AG08395 (cell line): ENCODE measurements at regions not wholly inside any gene's neighbourhood (a gene's known extent, or its start where the extent isn't known, plus 50 kb on each side); places are given as distances from the start of the nearest gene placed in this dataset.
"Not testable (repeated sequence)": the region's sequence is repeated elsewhere in the genome, so short reads cannot be mapped to it uniquely, and the experiment has no call there.

Experiments used
- DNase-seq: peaks from one replicate; pipeline ENCODE4 v3.0.0; 2012; ENCODE audit warnings: mixed read lengths, low spot score

- DNase-seq: no peak
Measured at GRCh38 chr19:29054886-29055675, 157.9 kb downstream of the UQCRFS1 start.

GRCh38 chr19:29048873-29049272 is 164.1 kb downstream of the UQCRFS1 start:
- DNase-seq: no peak

- DNase-seq: no peak
Measured at GRCh38 chr19:29045679-29046254, 167.2 kb downstream of the UQCRFS1 start.

GRCh38 chr19:29044037-29044436 is 168.9 kb downstream of the UQCRFS1 start:
- DNase-seq: no peak

GRCh38 chr19:29042450-29042849 is 170.5 kb downstream of the UQCRFS1 start:
- DNase-seq: no peak

- DNase-seq: no peak
Measured at GRCh38 chr19:29040951-29041350, 172.0 kb downstream of the UQCRFS1 start.

- no peak for DNase-seq
Measured at GRCh38 chr19:29040292-29040691, 172.7 kb downstream of the UQCRFS1 start.

GRCh38 chr19:29039036-29039435 is 173.9 kb downstream of the UQCRFS1 start:
- not testable (repeated sequence) for DNase-seq

- DNase-seq: no peak
Measured at GRCh38 chr19:29031216-29031615, 181.7 kb downstream of the UQCRFS1 start.

- DNase-seq: no peak
Measured at GRCh38 chr19:29029268-29029958, 183.5 kb downstream of the UQCRFS1 start.

GRCh38 chr19:29022599-29022998 is 190.4 kb downstream of the UQCRFS1 start:
- no peak for DNase-seq

- DNase-seq: no peak
Measured at GRCh38 chr19:29022165-29022564, 190.8 kb downstream of the UQCRFS1 start.

- no peak for DNase-seq
Measured at GRCh38 chr19:29021232-29021916, 191.6 kb downstream of the UQCRFS1 start.

- no peak for DNase-seq
Measured at GRCh38 chr19:29019403-29019802, 193.5 kb downstream of the UQCRFS1 start.

- DNase-seq: no peak
Measured at GRCh38 chr19:29018542-29018941, 194.4 kb downstream of the UQCRFS1 start.

- no peak for DNase-seq
Measured at GRCh38 chr19:29017788-29018187, 195.2 kb downstream of the UQCRFS1 start.

- DNase-seq: no peak
Measured at GRCh38 chr19:29016926-29017760, 195.8 kb downstream of the UQCRFS1 start.

GRCh38 chr19:29016353-29016752 is 196.6 kb downstream of the UQCRFS1 start:
- DNase-seq: no peak

GRCh38 chr19:29015569-29015968 is 197.4 kb downstream of the UQCRFS1 start:
- DNase-seq: no peak

GRCh38 chr19:29014857-29015436 is 198.0 kb downstream of the UQCRFS1 start:
- no peak for DNase-seq

GRCh38 chr19:29013988-29014387 is 199.0 kb downstream of the UQCRFS1 start:
- DNase-seq: no peak
